ENCODE measurements at regions not wholly inside any gene's neighbourhood (a gene's known extent, or its start where the extent isn't known, plus 50 kb on each side); places are given as distances from the start of the nearest gene placed in this dataset.

DNA sequence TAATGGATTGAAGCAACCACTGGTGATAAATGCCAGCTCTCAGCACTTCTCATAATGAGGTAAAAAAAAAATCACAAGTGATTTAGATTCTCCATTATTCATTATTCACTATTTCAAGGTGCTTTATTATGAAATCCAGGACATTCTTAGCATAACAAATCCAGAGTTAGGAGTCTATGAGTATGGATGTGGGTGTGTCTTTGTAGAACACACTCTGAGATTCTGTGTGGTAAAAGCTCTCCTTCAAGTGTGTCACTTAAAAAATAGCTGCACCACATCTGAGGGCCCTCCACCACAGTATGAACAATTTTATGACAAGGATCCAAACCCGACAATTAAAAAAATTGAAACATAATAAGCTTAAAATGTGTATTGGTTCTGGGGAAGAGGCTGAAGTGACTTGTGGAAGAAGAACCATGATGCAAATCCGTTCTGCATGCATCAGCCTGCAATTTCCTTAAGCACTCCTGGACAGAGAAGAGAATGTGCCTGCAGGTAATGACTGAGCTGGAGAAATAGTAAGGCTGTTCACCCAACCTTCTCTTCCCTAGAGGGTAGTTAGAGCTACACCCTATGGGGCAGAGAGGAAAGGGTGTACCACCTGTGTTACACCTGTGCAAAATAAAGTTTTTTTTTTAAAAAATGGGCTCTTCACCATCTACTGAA, 488.5 kb upstream of the MGAT4C start:
- TF ChIP-seq, protein P1, sequence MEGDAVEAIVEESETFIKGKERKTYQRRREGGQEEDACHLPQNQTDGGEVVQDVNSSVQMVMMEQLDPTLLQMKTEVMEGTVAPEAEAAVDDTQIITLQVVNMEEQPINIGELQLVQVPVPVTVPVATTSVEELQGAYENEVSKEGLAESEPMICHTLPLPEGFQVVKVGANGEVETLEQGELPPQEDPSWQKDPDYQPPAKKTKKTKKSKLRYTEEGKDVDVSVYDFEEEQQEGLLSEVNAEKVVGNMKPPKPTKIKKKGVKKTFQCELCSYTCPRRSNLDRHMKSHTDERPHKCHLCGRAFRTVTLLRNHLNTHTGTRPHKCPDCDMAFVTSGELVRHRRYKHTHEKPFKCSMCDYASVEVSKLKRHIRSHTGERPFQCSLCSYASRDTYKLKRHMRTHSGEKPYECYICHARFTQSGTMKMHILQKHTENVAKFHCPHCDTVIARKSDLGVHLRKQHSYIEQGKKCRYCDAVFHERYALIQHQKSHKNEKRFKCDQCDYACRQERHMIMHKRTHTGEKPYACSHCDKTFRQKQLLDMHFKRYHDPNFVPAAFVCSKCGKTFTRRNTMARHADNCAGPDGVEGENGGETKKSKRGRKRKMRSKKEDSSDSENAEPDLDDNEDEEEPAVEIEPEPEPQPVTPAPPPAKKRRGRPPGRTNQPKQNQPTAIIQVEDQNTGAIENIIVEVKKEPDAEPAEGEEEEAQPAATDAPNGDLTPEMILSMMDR (optimal IDR thresholded peaks at IDR 0.05 in 1 of 3, IDR thresholded peaks at IDR 0.05 in 1 of 3, conservative IDR thresholded peaks at IDR 0.05 in 1 of 3; ENCODE audit: extremely low read depth in 1 of 3, insufficient read depth in 2 of 3, low read length in 3 of 3) = no peak
- no peak for TF ChIP-seq EZH2 (IDR thresholded peaks at IDR 0.05; ENCODE audit: low read length)

Measured in keratinocyte (primary cell).